ENCODE measurements at regions not wholly inside any gene's neighbourhood (a gene's known extent, or its start where the extent isn't known, plus 50 kb on each side); places are given as distances from the start of the nearest gene placed in this dataset.

GRCh38 chr14:41549821-41550607 is 56.7 kb upstream of the LRFN5 start:
- no peak for TF ChIP-seq REST (IDR thresholded peaks at IDR 0.05; ENCODE audit: insufficient read depth in 1 of 2, low read depth in 2 of 2, low read length in 2 of 2)
- TF ChIP-seq TAF1 (IDR thresholded peaks at IDR 0.05; ENCODE audit: borderline replicate concordance, insufficient read depth, low read length) = no peak
- no peak for TF ChIP-seq POLR2AphosphoS5 (IDR thresholded peaks at IDR 0.05; ENCODE audit: low read depth, low read length)
- no peak for TF ChIP-seq SIN3A (IDR thresholded peaks at IDR 0.05; ENCODE audit: borderline replicate concordance, insufficient read depth, low read length)
- no peak for TF ChIP-seq FOXP2 (optimal IDR thresholded peaks at IDR 0.05; ENCODE audit: borderline replicate concordance, extremely low read depth, extremely low read length, insufficient read depth)

GRCh38 chr14:41549282-41549681 is 57.4 kb upstream of the LRFN5 start:
- TF ChIP-seq SIN3A (IDR thresholded peaks at IDR 0.05; ENCODE audit: borderline replicate concordance, insufficient read depth, low read length) = no peak
- TF ChIP-seq TAF1 (IDR thresholded peaks at IDR 0.05; ENCODE audit: borderline replicate concordance, insufficient read depth, low read length) = no peak
- TF ChIP-seq REST (IDR thresholded peaks at IDR 0.05; ENCODE audit: insufficient read depth in 1 of 2, low read depth in 2 of 2, low read length in 2 of 2) = no peak
- TF ChIP-seq FOXP2 (optimal IDR thresholded peaks at IDR 0.05; ENCODE audit: borderline replicate concordance, extremely low read depth, extremely low read length, insufficient read depth) = no peak
- TF ChIP-seq POLR2AphosphoS5 (IDR thresholded peaks at IDR 0.05; ENCODE audit: low read depth, low read length) = no peak

- no peak for TF ChIP-seq REST (IDR thresholded peaks at IDR 0.05; ENCODE audit: insufficient read depth in 1 of 2, low read depth in 2 of 2, low read length in 2 of 2)
These were observed 58.0 kb upstream of the LRFN5 start for GRCh38 chr14:41548666-41549065.

GRCh38 chr14:41541333-41541732 is 65.3 kb upstream of the LRFN5 start:
- TF ChIP-seq REST (IDR thresholded peaks at IDR 0.05; ENCODE audit: insufficient read depth in 1 of 2, low read depth in 2 of 2, low read length in 2 of 2) (no peak), SIN3A (IDR thresholded peaks at IDR 0.05; ENCODE audit: borderline replicate concordance, insufficient read depth, low read length) (no peak), TAF1 (IDR thresholded peaks at IDR 0.05; ENCODE audit: borderline replicate concordance, insufficient read depth, low read length) (no peak), POLR2AphosphoS5 (IDR thresholded peaks at IDR 0.05; ENCODE audit: low read depth, low read length) (no peak), FOXP2 (optimal IDR thresholded peaks at IDR 0.05; ENCODE audit: borderline replicate concordance, extremely low read depth, extremely low read length, insufficient read depth) (no peak)

GRCh38 chr14:41532255-41532654 is 74.4 kb upstream of the LRFN5 start:
- TF ChIP-seq SIN3A (IDR thresholded peaks at IDR 0.05; ENCODE audit: borderline replicate concordance, insufficient read depth, low read length) (no peak), TAF1 (IDR thresholded peaks at IDR 0.05; ENCODE audit: borderline replicate concordance, insufficient read depth, low read length) (no peak)

All from PFSK-1 (cell line).